GM18870 (cell line): ENCODE measurements at regions not wholly inside any gene's neighbourhood (a gene's known extent, or its start where the extent isn't known, plus 50 kb on each side); places are given as distances from the start of the nearest gene placed in this dataset.

Experiments used
- ATAC-seq: cut with Tn5 transposase; IDR thresholded peaks from one replicate; pipeline ENCODE4 v1.9.1; 2021; ENCODE audit warnings: moderate library complexity; ENCODE audit not compliant: unreplicated experiment

GRCh38 chr6:40082278-40083043, 148.2 kb upstream of the MOCS1 start:
- no peak for ATAC-seq

- no peak for ATAC-seq
Measured at GRCh38 chr6:40077736-40078135, 143.5 kb upstream of the MOCS1 start.

DNA sequence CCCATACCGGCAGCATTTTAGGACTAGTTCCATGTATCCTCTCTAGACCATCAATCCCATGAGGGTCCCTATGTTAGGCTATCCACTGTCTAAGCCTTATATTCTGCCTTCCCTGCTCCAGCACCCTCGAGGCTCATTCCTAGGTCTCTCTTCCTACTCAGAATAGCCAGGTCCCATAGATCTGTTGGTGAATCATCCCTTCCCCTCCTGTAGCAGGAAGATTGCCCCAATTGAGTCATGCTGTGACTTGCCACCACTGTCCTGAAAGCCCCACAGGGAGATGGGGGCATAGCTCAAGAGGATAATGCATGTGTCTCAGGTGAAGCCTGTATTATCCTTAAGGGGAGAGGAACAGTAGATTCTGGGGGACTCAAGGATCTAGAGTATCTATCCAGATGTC, 143.1 kb upstream of the MOCS1 start:
- no peak for ATAC-seq

- ATAC-seq = no peak
Measured at GRCh38 chr6:40075056-40075590, 140.9 kb upstream of the MOCS1 start.

- ATAC-seq = no peak
Measured at GRCh38 chr6:40074306-40075055, 140.2 kb upstream of the MOCS1 start.

DNA sequence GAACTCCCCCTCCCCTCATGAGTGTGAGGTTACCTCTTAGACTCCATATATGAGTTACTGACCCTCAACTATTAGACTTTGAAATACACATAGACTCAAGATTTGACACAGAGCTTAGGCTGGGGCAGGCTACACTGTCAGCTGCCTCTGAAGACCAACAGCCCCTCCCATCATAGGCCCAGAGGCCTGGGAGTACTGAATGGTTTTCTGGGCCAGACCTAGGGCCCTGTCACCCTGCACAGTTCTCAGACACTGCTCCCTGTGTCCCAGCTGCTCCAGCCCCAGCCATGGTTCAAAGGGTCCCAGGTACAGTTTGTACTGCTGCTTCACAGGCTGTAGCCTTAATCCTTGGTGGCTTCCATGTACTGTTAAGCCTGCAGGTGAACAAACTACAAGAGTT, 132.1 kb upstream of the MOCS1 start:
- no peak for ATAC-seq

DNA sequence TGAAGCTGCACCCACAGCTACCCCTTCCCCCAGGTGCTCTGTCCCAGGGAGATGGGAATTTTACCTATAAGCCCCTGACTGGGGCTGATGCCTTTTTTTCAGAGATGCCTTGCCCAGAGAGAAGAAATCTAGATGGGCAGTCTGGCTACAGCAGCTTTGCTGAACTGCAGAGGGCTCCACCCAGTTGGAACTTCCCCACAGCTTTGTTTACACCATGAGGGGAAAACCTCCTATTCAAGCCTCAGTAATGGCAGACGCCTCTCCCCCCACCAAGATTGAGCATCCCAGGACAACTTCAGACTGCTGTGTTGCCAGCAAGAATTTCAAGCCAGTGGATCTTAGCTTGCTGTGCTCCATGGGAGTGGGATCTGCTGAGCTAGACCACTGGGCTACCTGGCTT, 122.6 kb upstream of the MOCS1 start:
- ATAC-seq = no peak

GRCh38 chr6:40054602-40055001, 120.3 kb upstream of the MOCS1 start:
- no peak for ATAC-seq

GRCh38 chr6:40054186-40054585, 119.9 kb upstream of the MOCS1 start:
- no peak for ATAC-seq

DNA sequence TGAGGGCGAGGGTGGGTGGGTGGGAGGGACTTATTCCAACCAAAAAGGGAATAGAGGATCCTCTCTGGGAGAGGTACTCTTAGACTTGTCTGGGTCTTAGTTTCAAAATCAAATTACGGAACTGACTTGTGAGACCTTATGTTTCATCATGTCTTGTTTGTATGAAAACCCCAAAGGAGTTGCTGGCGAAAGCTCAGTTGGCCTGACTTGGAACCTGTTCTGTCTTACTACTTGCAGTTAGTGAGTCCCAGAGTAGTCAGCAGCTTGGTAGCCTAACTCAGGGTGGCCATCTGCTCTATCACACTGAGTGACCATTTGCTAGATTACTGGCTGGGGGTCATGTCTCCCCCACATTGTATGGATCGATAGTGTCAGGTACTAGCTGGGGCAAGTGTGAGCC, 114.9 kb upstream of the MOCS1 start:
- ATAC-seq = no peak

DNA sequence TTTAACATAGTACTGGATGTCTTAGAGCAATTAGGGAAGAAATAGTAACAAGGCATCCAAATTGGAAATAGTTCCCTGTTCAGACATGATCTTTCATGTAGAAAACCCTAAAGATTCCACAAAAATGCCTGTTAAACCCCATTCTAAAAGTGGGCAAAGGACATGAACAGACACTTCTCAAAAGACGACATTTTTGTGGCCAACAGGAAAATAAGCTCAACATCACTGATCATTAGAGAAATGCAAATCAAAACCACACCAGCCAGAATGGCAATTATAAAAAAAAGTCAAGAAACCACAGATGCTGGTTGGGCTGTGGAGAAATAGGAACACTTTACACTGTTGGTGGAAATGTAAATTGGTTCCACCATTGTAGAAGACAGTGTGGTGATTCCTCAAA, 109.9 kb upstream of the MOCS1 start:
- no peak for ATAC-seq

- ATAC-seq = no peak
Measured at GRCh38 chr6:40042232-40042631, 108.0 kb upstream of the MOCS1 start.

DNA sequence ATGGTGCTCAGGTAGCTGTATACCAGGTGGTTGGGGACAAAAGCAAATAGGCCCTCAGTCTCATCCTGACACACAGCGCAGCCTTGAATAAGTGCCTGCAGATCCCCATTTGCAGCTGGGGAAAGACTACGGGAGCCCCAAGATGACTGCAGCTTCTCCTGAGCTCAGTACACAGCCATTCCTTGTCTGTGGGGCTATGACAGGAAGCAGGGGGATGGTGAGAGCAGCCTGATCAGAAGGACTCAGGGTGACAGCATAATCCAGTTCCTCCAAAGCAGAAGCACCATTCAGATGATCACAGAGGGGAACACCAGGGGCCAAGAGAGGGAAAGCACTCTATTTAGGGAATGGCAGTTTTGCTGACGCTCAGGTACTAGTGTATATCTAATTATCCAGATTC, 104.8 kb upstream of the MOCS1 start:
- ATAC-seq = no peak

DNA sequence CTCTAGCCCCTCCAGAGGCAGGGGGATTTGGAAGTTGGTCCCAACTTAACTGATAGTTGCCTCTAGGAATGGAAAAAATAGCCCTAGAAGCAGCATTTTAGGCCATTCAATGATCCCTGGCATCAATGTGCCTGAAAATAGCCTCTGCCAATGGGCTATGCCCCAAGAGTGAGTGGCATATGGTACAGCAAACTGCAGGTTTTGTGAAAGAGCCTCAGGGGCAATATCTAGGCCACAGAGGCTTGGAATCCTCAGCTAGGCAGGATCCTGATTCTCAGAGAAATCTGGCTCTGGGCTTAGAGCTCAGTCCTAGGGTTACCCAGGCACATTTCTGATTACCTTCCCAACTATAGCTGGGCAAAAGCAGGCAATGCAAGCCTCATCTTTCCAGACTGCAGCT, 104.4 kb upstream of the MOCS1 start:
- no peak for ATAC-seq

GRCh38 chr6:40037271-40037670, 103.0 kb upstream of the MOCS1 start:
- no peak for ATAC-seq

- no peak for ATAC-seq
Measured at GRCh38 chr6:40036186-40036585, 101.9 kb upstream of the MOCS1 start.

- ATAC-seq = no peak
Measured at GRCh38 chr6:40028449-40028848, 94.2 kb upstream of the MOCS1 start.

DNA sequence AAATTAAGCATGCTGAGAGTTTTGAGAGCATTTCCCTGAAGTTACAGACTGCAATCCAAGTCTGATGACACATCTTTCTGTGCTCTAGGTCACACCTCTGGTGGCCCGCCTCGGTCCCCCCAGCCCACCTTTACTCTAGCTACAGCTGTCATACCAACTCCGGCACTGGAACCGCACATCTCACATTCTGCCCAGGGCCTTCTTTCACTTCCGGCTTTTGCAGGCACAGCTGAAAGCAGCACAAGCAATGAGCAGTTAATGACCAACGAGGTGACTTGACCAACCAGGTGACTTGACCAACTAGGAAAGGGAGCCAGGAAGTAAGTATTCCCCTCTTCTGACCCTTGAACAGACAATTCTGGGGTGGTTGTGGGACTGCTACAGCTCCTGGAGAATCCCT, 88.6 kb upstream of the MOCS1 start:
- no peak for ATAC-seq

DNA sequence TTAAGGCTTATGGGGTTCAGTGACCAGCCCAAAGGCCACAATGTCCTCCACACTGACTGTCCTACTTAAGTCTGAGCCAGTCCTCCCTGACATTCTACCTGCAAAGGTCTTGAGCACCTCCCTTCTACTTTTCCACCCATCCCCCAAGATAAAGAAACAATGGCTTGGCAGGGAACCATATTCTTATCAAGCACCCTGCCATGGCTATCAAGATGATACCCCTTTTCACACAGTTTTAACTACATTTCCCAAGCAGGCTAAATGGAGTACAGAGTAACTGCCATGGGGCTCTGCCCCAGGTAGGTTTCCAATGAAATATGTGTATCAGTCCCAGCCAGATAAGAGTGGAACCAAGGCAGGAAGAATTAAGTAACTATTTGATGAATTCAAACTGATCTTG, 85.9 kb upstream of the MOCS1 start:
- no peak for ATAC-seq

DNA sequence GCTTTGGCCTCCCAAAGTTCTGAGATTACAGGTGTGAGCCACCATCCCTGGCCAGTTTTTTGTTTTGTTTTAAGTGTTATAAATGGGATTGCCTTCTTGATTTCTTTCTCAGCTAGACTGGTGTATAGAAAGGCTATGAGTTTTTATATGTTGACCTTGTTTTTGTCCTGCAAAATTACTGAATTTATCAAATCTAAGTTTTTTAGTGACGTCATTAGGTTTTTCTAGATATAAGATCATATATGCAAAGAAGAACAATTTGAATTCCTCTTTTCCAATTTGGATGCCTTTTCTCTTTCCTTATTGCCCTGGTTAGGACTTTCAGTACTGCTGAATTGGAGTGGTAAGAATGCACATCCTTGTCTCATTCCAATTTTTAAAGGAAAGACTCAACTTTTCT, 81.3 kb upstream of the MOCS1 start:
- no peak for ATAC-seq

DNA sequence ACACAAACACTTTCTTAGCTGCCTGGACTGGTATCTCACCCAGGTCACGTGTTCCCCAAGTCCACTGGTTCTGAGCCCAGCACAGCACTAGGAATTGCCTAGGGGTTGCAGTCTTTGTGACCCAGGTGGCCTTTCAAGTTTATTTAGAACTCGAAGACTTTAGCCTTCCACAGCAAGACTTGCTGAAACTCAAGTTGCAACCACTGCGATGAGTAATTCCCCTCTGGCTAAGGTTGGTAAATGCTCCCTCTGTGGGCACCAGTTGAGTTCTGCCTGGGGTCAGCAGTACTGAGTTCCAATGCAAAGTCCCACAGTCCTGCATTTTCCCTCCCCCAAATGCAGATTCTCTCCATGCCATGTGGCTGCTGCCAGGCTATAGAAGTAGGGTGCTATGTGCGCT, 77.6 kb upstream of the MOCS1 start:
- ATAC-seq = no peak

DNA sequence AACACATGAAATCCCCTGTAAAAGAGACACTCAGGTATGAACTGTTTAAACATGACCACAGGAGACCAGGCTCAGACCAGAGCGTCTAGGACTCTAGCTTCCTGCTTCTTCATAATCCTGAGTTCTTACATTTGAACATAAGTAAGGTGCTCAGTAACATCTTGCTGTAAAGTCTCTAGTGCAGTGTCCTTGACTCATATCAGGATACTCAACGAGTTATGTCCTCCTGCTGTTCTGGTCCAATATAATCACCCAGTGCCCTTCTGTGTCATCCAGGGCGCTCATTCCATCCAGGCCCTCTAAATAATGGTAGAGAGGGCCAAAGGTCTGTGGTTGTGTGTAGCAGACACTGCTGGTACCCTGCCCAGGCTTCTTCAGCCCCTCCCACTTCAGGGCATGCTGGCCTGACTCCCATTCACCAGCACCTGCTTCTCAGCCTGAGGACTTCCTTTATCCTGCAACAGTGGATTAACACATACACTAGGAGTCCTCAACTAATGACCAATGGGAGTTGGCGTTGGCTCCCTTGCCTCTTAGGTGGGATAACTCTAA, 66.8 kb upstream of the MOCS1 start:
- ATAC-seq = no peak
